HG02763 (cell line): ENCODE measurements at regions not wholly inside any gene's neighbourhood (a gene's known extent, or its start where the extent isn't known, plus 50 kb on each side); places are given as distances from the start of the nearest gene placed in this dataset.
"Not testable (repeated sequence)": the region's sequence is repeated elsewhere in the genome, so short reads cannot be mapped to it uniquely, and the experiment has no call there.

Experiments used
- ATAC-seq: cut with Tn5 transposase; IDR thresholded peaks from one replicate; pipeline ENCODE4 v1.9.1; 2021; ENCODE audit warnings: mild to moderate bottlenecking, moderate library complexity; ENCODE audit not compliant: unreplicated experiment

DNA sequence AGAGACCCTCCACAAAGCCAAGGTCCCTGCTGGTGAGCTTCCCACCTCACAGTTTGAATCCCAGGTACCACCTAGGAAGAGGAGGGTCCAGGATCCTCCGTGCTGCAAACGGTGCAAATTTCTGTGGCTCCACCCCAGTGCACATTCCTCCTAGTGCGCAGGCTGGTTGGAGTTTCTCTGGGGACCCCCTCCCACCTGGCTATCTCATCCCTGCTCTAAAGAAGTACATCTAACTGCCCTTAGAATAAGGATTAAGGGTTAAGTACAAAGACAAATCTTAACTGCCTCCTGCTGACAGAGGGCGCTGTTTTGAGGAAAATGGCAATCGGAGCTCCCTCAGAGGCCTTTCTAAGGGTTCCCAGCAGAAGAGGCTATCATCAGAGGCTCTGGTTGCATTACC is 109.6 kb upstream of the FSIP2 start:
- no peak for ATAC-seq

DNA sequence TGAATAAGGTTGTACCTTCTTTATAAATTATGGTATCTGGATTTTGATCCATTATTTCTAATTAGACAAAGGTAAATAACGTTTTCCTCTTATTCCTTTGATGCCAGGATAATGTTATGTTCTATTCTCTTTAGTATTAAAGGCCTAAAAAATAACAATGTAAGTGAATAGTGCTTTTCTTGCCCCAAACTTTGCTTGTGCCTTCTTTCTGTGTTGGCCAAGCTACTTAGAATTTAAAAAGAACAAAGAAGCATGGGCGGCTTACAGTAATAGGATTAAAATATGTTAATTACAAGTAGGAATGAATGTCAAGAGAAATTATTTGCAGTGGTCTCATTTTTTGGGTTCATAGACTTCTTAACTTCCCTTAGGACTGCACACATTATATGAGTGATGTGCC is 105.0 kb upstream of the FSIP2 start:
- no peak for ATAC-seq

DNA sequence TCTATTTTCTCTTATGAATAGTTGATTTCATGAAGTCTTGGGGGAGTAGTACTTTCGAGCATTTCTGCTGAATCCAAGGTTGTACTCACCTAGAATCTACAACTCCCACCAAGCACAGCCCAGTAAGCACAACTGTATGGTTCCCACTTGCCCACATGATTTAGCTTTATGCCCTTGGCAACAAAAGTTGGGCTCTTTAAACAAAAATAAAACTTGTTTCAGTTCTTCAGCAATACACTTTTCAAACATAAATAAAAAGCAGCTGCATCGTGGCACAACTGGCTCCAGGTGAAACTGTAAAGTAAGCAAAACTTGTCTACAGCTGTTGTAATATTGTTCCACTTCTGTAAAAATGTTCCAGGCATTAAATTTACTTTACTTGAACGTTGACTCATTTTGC is 99.8 kb upstream of the FSIP2 start:
- no peak for ATAC-seq

DNA sequence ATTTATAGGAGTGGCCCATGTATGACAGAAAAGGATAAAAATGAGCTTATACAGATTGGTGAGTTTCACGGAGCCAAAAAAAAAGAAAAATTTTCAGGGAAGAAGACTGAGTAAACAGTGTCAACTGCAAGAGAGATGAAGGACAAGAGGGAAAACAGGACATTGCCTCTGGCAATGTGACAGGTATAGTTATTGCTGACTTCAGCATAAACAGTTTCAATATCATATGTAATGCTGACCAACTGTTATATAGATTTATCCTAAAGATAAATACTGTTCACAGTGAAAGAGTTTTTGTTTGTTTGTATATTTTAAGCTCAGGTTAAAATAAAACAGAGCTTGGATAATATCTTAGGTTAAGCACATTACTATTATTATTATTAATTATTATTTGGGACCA is 98.0 kb upstream of the FSIP2 start:
- ATAC-seq, result no peak

DNA sequence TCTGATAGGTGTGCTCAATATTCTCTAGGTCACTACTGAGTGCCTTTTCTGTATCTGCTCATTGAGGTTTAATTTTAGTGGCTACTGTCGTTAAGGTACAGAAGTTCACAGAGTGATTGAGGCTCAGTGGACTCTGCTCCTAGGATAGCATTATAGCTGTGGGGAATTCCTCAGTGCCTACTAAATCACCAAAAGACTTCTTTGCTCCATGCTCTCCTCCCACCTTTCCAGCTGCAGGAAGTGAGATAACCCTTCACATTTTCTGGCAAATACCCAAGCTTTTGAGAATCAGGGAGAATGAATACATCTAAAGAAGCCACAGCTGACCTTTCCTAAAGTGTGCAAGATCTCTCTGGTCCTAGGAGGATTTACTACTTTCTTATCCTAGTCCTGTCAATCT is 95.2 kb upstream of the FSIP2 start:
- ATAC-seq, result no peak

DNA sequence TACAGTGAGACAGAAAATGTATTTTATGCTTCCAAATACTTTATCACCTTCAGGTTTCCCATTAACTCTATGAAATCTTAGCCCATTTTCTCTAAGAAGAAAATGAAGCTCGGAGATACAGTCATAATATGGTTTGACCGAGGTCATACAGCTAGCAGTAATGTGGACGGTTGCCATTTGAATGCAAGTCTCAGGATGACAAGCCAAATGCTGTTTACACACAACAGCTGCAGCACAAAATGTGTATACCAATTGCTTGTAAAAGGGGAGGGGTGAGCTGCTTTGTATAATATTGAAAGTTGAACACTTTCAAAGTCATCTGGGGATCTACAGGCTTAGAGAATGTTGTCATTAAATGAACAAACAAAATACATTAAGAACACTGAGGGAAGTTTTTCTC is 93.8 kb upstream of the FSIP2 start:
- ATAC-seq, result no peak

DNA sequence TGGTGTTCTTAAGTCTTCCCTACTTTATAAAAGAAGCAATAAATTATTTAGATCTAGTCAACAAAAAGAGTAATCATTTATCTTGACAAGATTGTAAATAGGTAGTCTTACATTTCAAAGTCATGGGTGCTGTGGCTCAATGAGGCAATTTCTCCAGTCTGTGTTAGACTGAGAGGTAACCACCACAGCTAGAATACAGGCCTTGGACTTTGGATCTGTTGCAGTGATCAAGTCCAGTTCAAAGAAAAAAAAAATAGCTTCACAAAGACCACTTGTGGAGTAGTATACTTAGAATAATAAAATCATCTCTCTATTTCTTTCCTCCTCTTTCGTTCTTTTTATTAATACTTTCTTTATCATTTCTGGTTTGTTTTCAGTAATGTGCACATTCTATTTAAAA is 93.1 kb upstream of the FSIP2 start:
- ATAC-seq, result no peak

DNA sequence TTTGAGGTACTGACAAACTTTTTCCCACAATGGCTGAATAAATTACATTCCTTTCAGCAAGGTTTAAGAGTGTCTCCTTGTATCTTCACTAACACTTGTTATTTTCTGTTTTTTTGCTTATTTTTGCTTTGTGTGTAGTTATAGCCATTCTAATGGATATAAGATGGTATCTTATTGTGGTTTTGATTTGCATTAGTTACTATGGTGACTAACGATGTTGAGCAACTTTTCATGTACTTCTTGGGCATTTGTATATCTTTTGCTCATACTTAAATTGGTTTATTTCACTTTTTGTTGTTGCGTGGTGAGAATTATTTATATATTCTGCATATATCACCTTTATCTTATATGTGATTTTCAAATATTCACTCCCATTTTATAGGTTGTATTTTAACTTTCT is 79.9 kb upstream of the FSIP2 start:
- ATAC-seq, result no peak

DNA sequence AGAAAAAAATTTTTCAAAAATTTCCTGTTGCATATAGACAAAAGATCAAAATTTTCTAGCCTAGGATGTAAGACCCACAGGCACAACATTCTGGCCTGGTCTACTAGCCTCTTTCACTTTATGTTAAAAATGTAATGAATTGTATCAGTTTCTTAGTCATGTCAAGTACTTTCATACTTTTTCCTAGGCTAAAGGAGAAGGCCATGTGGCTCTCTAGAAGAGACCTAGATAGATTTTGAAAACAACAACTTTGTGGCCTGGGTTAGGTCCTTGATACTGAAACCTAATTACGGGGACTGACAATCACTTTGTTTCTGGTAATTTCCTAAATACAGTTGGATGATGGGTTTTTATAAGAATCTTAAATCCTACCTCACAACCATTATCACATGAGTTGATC is 74.8 kb upstream of the FSIP2 start:
- no peak for ATAC-seq

DNA sequence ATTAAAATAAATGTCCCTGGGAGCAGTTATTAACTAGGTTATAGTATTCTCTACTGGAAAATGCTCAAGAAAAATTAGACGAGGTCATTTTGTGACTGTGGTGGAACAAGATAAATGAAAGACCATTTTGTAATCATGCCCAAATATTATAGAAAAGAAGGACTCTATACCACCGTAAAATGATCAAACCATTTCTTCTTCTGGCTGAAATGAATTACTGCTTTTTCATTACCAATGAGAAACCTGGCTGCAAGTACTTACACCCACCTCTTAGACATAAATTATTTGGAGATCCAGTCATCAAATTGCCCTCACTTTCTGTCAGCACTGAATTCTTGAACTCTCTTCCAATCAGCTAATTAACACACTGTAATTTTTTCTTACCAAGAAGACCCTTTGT is 74.2 kb upstream of the FSIP2 start:
- ATAC-seq, result no peak

DNA sequence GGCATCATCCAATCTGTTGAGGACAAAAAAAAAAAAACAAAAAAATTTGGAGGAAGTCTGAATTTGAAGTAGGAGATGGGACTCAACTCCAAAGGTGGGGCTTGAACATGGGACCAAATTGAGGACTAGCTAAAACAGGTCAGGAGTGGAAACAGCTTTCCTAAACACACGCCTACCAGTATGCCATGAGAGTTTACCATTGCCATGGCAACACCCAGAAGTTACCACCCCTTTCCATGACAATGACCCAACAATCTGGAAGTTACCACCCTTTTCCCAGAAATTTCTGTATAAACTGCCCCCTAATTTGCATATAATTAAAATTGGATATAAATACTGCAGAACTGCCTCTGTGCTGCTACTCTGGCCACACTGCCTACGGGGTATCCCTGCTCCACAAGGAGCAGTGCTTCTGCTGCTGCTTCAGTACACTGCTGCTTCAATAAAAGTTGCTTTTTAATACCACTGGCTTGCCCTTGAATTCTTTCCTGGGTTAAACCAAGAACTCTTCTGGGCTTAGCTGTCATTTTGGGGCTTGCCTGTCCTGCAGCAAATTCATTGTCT is 73.3 kb upstream of the FSIP2 start:
- ATAC-seq, result no peak

DNA sequence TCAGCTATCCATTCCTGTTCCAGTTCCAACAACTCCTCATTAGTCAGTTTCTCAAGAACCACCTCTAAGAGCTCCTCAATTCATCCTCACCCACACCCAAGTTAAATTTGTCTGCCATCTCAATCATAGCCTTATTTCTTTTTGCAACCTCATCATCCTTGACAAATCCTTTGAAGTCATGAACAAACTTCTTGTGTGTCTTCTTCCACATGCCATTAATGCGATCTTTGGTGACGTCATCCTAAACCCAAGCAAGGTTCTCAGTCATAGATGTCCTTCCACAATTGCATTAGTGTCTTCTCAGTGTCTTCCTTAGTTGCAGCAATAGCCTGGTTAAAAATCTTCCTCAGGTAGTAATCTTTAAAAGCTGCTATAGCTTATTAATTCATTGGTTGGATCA is 71.2 kb upstream of the FSIP2 start:
- ATAC-seq, result no peak

DNA sequence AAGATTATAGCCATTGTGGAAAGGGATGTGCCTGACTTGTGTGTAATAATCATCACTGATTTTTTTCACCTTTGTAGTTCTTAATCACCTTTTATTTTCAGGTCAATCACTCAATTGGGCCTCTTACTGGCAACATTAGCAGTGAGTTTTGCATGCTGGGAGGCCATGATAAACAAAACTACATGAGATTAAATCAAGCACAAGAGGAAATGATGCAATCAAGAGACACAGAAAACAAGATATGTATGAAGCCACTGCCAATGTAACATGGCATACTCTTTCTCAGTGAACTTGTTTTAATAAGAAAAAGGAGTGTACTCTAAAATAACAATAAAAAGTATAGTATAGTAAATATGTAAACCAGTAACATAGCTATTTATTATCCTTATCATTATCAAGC is 69.9 kb upstream of the FSIP2 start:
- no peak for ATAC-seq

DNA sequence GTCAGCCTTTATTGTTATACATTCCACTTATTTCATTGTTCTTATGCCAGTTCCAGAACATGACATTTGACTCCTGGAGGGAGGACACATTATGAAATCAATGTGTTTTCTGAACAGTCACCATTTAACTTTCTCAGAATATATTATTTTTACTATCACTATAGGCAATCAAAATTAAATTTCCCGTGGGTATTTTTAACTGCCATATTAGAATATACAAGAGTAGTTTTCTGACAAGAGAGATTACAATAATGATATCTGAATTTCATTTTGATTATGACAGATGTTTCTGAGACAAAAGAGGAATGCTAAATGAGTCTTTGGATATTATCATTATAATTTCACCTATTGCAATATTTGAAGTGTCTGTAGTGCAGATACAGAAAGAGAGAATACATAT is 64.4 kb upstream of the FSIP2 start:
- ATAC-seq, result no peak

DNA sequence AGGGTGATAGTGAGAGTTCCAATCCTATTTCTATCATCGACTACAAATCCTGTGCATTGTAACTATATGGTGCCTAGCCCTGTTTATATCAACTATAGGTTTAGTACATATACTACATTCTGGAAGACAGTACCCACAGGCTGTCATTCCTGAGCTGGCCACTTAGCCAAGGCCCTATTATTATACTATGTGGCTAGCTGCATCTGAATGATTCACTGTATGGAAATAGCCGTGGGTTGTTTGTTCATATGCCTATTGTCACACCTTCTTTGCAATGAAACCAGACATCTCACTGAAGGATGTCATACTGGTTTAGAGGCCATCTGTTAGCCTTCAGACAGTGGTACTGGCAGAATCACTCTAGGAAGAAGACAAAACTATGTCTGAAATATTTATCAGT is 62.3 kb upstream of the FSIP2 start:
- ATAC-seq, result no peak

DNA sequence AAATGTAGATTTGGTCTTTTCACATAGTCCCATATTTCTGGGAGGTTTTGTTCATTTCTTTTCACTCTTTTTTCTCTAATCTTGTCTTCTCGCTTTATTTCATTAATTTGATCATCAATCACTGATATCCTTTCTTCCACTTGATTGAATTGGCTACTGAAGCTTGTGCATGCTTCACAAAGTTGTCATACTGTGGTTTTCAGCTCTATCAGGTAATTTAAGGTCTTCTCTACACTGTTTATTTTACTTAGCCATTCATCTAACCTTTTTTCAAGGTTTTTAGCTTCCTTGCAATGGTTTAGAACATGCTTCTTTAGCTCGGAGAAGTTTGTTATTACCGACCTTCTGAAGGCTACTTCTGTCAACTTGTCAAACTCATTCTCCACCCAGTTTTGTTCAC is 51.6 kb upstream of the FSIP2 start:
- ATAC-seq, result not testable (repeated sequence)

DNA sequence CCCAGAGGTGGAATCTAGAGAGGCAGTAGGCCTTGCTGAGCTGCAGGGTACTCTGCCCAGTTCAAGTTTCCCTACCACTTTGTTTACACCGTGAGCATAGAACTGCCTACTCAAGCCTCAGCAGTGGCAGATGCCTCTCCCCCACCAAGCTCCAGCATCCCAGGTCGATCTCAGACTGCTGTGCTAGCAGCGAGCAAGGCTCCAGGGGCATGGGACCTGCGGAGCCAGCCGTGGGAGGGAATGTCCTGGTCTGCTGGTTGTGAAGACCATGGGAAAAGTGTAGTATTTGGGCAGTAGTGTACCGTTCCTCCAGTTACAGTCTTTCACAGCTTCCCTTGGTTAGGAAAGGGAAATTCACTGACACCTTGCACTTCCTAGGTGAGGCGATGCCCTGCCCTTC is 50.6 kb upstream of the FSIP2 start:
- no peak for ATAC-seq
